Activated CD4-positive, alpha-beta T cell treated with anti-CD3 and anti-CD28 coated beads for 4 hours (primary cell): ENCODE measurements at regions not wholly inside any gene's neighbourhood (a gene's known extent, or its start where the extent isn't known, plus 50 kb on each side); places are given as distances from the start of the nearest gene placed in this dataset.

Source experiments
- DNase-seq, 2 donors: peaks; one replicate each; pipeline ENCODE4 v3.0.0-alpha.2; 2020

- no peak for DNase-seq
Measured at GRCh38 chr6:170093658-170094596, 197.0 kb downstream of the DLL1 start.

DNA sequence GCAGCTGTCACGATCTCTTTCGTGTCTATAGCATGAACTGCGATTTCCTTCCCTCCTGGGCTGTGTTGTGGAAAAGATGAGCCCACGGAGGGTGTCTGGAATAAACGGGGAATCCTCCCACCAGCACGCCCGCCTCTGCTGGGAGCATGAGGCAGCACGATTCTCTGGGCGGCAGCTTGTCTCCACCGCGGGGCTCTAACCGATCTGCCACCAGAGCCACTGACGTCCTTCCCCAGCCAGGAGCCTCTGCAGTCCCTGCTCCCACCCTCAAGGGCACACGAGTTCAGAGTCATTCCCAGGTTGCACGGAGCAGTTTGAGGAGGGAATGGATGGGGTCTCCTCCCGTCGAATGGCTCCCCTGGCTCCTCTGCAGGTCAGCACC lies 197.6 kb downstream of the DLL1 start:
- no peak for DNase-seq

DNA sequence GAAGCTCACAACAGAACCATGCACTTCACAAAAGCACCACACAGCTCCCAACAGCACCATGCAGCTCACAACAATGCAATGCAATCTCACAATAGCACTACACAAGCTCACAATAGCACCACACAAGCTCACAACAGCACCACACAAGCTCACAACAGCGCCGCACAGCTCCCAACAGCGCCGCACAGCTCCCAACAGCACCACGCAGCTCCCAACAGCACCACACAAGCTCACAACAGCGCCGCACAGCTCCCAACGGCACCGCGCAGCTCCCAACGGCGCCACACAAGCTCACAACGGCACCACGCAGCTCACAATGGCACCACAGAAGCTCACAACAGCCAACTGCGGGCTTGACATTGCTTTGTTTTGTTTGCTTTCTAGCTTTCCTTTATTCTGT lies 198.1 kb downstream of the DLL1 start:
- DNase-seq = no peak

DNA sequence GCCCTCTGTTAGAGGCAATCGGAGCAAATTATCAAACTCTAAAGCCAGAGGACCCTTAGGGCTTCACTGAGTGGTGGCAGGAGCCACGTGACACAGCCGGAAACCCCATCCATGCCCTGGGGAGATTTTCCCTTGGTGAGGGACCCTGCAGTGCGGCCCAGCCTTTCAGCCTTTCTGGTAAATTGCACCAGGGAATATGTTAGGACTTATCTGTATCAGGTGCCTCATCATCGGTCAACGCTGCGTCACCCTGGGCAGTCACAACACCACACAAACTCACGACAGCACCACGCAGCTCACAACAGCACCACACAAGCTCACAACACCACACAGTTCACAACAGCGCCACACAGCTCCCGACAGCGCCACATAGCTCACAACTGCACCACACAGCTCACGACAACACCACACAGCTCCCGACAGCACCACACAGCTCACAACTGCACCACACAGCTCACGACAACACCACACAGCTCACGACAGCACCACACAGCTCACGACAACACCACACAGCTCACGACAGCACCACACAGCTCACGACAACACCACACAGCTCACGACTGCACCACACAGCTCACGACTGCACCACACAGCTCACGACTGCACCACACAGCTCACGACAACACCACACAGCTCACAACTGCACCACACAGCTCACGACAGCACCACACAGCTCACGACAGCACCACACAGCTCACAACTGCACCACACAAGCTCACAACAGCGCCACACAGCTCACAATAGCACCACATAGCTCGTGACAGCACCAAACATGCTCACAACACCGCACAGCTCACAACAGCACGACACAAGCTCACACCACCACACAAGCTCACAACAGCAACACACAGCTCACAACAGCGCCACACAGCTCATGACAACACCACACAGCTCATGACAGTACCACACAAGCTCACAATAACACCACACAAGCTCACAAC lies 199.0 kb downstream of the DLL1 start:
- no peak for DNase-seq

DNA sequence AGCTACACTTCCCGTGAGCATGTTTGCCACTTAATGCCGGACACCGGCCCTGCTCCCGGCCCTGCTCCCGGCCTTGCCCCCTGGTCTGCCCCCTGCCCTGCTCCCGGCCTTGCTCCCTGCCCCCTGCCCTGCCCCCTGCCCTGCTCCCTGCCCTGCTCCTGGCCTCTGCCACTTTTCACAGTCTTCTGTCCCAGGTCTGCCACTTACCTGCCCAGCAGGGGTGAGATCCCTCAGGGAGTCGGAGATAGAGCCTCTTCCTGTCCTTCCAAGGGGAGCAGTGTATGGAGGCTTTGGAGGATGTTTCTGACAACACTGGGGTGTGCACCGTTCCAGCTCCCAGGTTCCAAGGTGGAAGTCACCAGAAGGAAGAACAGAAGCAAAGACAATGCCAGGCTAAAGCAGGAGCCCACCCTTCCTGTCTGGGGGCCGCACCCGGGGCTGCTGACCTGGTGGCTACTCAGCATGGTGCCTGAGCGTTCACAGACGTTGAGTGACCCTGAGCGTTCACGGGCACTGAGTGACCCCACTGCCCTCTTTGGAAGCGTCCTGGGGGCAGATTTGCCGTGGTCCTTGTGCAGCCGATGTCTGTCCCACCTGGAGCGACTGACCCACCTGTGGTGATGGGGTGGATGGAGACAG lies 199.8 kb downstream of the DLL1 start:
- DNase-seq = no peak

DNA sequence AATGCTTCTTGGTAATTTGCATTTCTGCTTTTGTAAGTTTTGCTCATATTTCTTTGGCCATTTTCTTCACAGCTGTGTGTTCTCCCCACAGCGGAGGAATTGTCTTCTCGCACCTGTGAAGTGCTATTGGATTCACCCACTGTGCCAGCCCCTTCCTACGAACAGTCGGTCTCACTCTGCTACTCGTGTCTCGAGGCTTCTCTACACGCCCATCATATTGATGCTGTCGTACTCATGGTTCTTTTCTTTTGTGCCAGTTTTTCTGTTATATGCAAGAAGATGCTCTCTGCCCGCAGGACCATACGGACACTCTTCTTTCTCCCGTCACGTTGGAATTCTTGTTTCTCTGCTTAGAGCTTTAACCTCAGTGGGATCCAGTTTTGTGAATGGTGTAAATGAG lies 200.3 kb downstream of the DLL1 start:
- DNase-seq = no peak

GRCh38 chr6:170089963-170090362 lies 200.9 kb downstream of the DLL1 start:
- no peak for DNase-seq

- DNase-seq = no peak
Measured at GRCh38 chr6:170088582-170088955, 202.3 kb downstream of the DLL1 start.

DNA sequence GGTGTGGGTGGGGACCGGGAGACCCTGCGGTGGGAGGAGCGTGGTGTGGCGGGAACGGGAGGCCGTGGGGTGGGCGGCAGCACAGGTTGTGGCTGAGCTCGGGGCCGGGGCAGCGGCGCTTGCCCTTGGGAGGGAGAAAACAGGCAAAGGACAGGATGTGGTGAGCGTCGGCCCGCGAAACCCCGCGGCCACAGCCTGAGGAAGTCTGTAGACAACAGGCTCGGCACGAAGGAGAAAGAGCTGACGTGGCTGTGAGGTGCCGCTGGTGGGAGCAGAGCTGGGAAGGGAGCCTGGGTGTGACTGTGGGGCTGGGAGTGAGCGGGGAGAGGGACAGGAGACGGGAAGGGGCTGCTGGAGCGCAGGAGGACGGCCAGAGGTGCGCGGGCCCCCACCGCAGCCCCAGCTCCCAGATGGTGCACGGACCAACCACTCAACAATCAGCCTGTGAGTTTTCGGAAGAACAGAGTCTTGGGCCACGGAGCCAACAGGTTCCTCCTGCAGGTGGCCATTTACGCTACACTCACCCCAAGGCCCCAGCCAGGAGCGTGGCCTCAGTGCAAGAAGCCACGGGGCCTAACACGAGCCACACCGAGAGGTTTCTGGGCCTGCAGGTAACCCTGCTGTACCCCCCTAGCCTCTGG lies 202.8 kb downstream of the DLL1 start:
- peak; percentile 12 to 46 for DNase-seq

DNA sequence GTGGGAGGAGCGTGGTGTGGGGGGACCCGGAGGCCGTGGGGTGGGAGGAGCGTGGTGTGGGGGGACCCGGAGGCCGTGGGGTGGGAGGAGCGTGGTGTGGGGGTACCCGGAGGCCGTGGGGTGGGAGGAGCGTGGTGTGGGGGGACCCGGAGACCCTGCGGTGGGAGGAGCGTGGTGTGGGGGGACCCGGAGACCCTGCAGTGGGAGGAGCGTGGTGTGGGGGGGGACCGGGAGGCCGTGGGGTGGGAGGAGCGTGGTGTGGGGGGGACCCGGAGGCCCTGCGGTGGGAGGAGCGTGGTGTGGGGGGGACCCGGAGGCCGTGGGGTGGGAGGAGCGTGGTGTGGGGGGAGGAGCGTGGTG lies 203.5 kb downstream of the DLL1 start:
- DNase-seq = peak in 1 of 2 donors; percentile 25

- DNase-seq = no peak
Measured at GRCh38 chr6:170086639-170087420, 204.0 kb downstream of the DLL1 start.

- DNase-seq = no peak
Measured at GRCh38 chr6:170085475-170086401, 205.1 kb downstream of the DLL1 start.

GRCh38 chr6:170084166-170084730 lies 206.6 kb downstream of the DLL1 start:
- no peak for DNase-seq

- DNase-seq = no peak
Measured at GRCh38 chr6:170083236-170084051, 207.4 kb downstream of the DLL1 start.

GRCh38 chr6:170082531-170083187 lies 208.2 kb downstream of the DLL1 start:
- no peak for DNase-seq

- DNase-seq = no peak
Measured at GRCh38 chr6:170082067-170082466, 208.8 kb downstream of the DLL1 start.

DNA sequence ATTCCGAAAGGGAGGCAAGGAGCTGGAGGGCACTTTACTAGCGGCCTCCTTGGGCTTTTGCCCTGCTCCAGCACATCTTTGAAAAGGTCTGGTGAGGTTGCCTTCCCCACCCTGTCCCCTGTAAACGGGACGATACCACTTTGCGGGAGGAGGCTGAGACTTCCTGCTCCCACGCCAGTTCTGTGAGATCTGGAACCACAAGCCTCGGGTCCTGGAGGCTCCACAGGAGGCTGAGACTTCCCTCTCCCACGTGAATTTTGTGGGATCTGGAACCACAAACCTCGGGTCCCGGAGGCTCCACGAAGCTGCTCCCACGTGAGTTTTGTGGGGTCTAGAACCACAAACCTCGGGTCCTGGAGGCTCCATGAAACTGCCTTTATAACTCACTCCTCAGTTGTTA lies 209.3 kb downstream of the DLL1 start:
- DNase-seq = no peak

GRCh38 chr6:170080828-170081371 lies 210.0 kb downstream of the DLL1 start:
- DNase-seq = no peak
